Lung (tissue), 11 donors: ENCODE measurements at regions not wholly inside any gene's neighbourhood (a gene's known extent, or its start where the extent isn't known, plus 50 kb on each side); places are given as distances from the start of the nearest gene placed in this dataset.

ENCODE experiments used
- ATAC-seq: fragments of 200-7000 bp; cut with Tn5 transposase; one replicate; pipeline ENCODE4 v1.9.1; 2020; ENCODE audit warnings: moderate number of reproducible peaks; ENCODE audit not compliant: insufficient read depth, low FRiP score
- DNase-seq, 3 donors: peaks; one replicate each; pipeline ENCODE4 v3.0.0-alpha.2; 2013 to 2017
- H3K27ac ChIP-seq, 2 donors: one replicate each; pipeline ENCODE4 v1.5.1; 2013; ENCODE audit warnings: mild to moderate bottlenecking in 2 of 2, moderate library complexity in 2 of 2, control low read depth in 1 of 2, inconsistent platforms in 1 of 2, low read depth in 1 of 2, low read length in 1 of 2
- H3K27me3 ChIP-seq, 3 donors: one replicate each; pipeline ENCODE4 v1.5.1; 2013; ENCODE audit warnings: low read length in 2 of 3; ENCODE audit not compliant: control insufficient read depth in 3 of 3, insufficient read depth in 3 of 3
- H3K36me3 ChIP-seq, 4 donors: one replicate each; pipeline ENCODE4 v1.5.1; 2013; ENCODE audit warnings: low read length in 4 of 4, mild to moderate bottlenecking in 1 of 4, moderate library complexity in 1 of 4; ENCODE audit not compliant: control insufficient read depth in 4 of 4, insufficient read depth in 4 of 4
- H3K4me1 ChIP-seq, 5 donors: one replicate each; pipeline ENCODE4 v1.5.1; 2013; ENCODE audit warnings: low read length in 5 of 5, mild to moderate bottlenecking in 2 of 5, moderate library complexity in 1 of 5; ENCODE audit not compliant: control insufficient read depth in 5 of 5, insufficient read depth in 5 of 5
- H3K4me3 ChIP-seq: one replicate; pipeline ENCODE4 v1.5.1; 2013; ENCODE audit warnings: mild to moderate bottlenecking, control low read depth, moderate library complexity
- H3K9ac ChIP-seq, 2 donors: one replicate each; pipeline ENCODE4 v1.5.1; 2013; ENCODE audit warnings: low read length in 2 of 2, control low read depth in 1 of 2; ENCODE audit not compliant: insufficient read depth in 1 of 2
- H3K9me3 ChIP-seq, 4 donors: one replicate each; pipeline ENCODE4 v1.5.1; 2013; ENCODE audit warnings: low read length in 3 of 4, mild to moderate bottlenecking in 1 of 4, moderate library complexity in 1 of 4; ENCODE audit not compliant: control insufficient read depth in 4 of 4, insufficient read depth in 3 of 4
- WGBS, 2 donors: extraction: QIAGEN DNeasy Blood & Tissue Kit; methylation state at CpG; one replicate each; pipeline ENCODE4 v1.1.7; 2013; 5-methylcytosine and 5-hydroxymethylcytosine counted together
- TF ChIP-seq, protein P1 (sequence below): IDR thresholded peaks from 2 replicates; pipeline ENCODE4 v1.5.1; 2012; ENCODE audit warnings: mild to moderate bottlenecking; ENCODE audit errors: control extremely low read depth, extremely low read depth
- donor health status: control.
- donor health status: control.
- donor health status: Bipolar disorder and iron deficiency.
- donor health status: healthy.
- donor health status: DM: yes; HTN: yes; CAD: no.

GRCh38 chr11:103714246-103714645, 322.2 kb upstream of the DDI1 start:
- DNase-seq (no peak), ATAC-seq (no peak)
- no peak overlapping the region for H3K9ac ChIP-seq
- H3K27me3 ChIP-seq = no peaks in the 10 kb centered on the region
- TF ChIP-seq, protein P1, sequence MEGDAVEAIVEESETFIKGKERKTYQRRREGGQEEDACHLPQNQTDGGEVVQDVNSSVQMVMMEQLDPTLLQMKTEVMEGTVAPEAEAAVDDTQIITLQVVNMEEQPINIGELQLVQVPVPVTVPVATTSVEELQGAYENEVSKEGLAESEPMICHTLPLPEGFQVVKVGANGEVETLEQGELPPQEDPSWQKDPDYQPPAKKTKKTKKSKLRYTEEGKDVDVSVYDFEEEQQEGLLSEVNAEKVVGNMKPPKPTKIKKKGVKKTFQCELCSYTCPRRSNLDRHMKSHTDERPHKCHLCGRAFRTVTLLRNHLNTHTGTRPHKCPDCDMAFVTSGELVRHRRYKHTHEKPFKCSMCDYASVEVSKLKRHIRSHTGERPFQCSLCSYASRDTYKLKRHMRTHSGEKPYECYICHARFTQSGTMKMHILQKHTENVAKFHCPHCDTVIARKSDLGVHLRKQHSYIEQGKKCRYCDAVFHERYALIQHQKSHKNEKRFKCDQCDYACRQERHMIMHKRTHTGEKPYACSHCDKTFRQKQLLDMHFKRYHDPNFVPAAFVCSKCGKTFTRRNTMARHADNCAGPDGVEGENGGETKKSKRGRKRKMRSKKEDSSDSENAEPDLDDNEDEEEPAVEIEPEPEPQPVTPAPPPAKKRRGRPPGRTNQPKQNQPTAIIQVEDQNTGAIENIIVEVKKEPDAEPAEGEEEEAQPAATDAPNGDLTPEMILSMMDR = no peak
- H3K27ac ChIP-seq = no peak overlapping the region
- peaks cover 0 to 2% (median 0%) of the 10 kb centered on the region in 4 donors for H3K9me3 ChIP-seq
- no peaks in the 10 kb centered on the region for H3K4me1 ChIP-seq
- no peak overlapping the region for H3K4me3 ChIP-seq
- H3K36me3 ChIP-seq = no peaks in the 10 kb centered on the region

DNA sequence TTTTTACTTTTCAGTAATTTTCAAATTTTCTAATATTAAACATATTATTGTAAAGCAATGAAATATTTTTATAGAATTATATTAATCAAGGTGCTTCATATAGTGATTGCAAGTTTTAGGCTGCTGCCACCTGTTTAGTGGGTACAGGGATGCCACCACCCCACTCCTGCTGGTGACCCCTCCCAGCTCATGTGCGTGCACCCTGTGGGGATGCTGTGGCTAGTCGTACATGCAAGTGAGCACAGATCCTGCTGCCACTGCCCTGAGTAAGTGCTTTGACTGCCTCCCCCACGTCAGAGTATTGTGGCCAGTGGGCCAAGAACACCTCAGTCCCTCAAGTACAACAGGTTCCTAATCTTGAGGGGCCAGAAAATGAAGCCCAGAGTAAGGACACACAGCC, 320.1 kb upstream of the DDI1 start:
- DNase-seq (no peak), ATAC-seq (no peak)
- H3K4me1 ChIP-seq = no peaks in the 10 kb centered on the region
- WGBS, 2 donors = 76 to 81% methylated on average over 3 of the region's 3 CpGs
- no peak overlapping the region for H3K9ac ChIP-seq
- no peak overlapping the region for H3K4me3 ChIP-seq
- H3K27me3 ChIP-seq = no peaks in the 10 kb centered on the region
- no peaks in the 10 kb centered on the region for H3K36me3 ChIP-seq
- peaks cover 0 to 2% (median 0%) of the 10 kb centered on the region in 4 donors for H3K9me3 ChIP-seq
- TF ChIP-seq, protein P1 = no peak
- no peak overlapping the region for H3K27ac ChIP-seq

DNA sequence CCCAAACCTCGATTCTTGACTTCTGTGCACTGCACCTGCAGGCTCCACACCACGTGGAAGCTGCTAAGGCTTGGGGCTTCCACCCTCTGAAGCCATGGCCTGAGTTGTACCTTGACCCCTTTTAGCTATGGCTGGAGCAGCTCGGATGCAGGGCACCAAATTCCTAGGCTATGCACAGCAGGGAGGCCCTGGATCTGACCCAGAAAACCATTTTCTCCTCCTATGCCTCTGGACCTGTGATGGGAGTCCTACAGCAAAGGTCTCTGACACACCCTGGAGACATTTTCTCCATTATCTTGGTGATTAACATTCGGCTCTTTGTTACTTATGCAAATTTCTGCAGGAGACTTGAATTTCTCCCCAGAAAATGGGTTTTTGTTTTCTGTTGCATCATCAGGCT, 309.2 kb upstream of the DDI1 start:
- no peak overlapping the region for H3K9ac ChIP-seq
- H3K27ac ChIP-seq = no peak overlapping the region
- DNase-seq = no peak
- 78 to 86% methylated on average over 4 of the region's 4 CpGs for WGBS, 2 donors
- TF ChIP-seq, protein P1 = no peak
- H3K27me3 ChIP-seq = no peaks in the 10 kb centered on the region
- no peaks in the 10 kb centered on the region for H3K36me3 ChIP-seq
- H3K4me1 ChIP-seq = peaks cover 0 to 6% (median 0%) of the 10 kb centered on the region in 5 donors
- peaks cover 0 to 10% (median 0%) of the 10 kb centered on the region in 4 donors for H3K9me3 ChIP-seq
- H3K4me3 ChIP-seq = no peak overlapping the region
- ATAC-seq = no peak

DNA sequence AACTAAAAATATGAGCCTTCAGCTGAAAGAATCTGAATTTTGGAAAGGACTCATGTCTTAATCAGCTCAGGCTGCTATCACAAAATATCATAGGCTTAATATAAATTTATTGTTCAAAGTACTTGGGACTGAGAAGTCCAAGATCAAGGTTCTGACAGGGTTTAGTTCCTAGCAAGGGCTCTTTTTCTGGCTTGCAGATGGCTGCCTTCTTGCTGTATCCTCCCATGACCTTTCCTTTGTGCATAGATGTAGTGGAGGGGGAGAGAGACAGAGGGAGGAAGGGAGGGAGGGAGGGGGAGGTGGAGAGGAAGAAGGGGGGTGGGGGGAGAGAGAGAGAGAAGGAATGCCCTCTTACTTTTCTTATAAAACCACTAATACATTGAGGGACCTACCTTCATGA, 306.8 kb upstream of the DDI1 start:
- Histone ChIP-seq H3K4me1 (peaks cover 0 to 6% (median 0%) of the 10 kb centered on the region in 5 donors), H3K36me3 (no peaks in the 10 kb centered on the region), H3K27ac (no peak overlapping the region), H3K4me3 (no peak overlapping the region), H3K9me3 (peaks cover 0 to 6% (median 0%) of the 10 kb centered on the region in 4 donors), H3K9ac (no peak overlapping the region), H3K27me3 (no peaks in the 10 kb centered on the region)
- no peak for ATAC-seq
- no peak for DNase-seq
- TF ChIP-seq, protein P1 = no peak
